ENCODE measurements at regions not wholly inside any gene's neighbourhood (a gene's known extent, or its start where the extent isn't known, plus 50 kb on each side); places are given as distances from the start of the nearest gene placed in this dataset.
"Not testable (repeated sequence)": the region's sequence is repeated elsewhere in the genome, so short reads cannot be mapped to it uniquely, and the experiment has no call there.

DNA sequence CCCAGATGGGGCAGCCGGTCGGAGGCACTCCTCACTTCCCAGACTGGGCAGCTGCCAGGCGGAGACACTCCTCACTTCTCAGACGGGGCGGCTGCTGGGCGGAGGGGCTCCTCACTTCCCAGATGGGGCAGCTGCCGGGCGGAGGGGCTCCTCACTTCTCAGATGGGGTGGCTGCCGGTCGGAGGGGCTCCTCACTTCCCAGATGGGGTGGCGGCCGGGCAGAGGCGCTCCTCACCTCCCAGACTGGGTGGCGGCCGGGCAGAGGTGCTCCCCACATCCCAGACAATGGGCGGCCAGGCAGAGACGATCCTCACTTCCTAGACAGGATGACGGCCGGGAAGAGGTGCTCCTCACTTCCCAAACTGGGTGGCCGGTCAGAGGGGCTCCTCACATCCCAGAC is 55.2 kb upstream of the DHRS4 start:
- DNase-seq (ENCODE audit: low spot score), result not testable (repeated sequence)

GRCh38 chr14:23899788-23900187 is 53.8 kb upstream of the DHRS4 start:
- no peak for DNase-seq (ENCODE audit: low spot score)

GRCh38 chr14:23903442-23903841 is 50.1 kb upstream of the DHRS4 start:
- DNase-seq (ENCODE audit: low spot score), result no peak

Data from pons (tissue), 1 donor.